ENCODE measurements at regions not wholly inside any gene's neighbourhood (a gene's known extent, or its start where the extent isn't known, plus 50 kb on each side); places are given as distances from the start of the nearest gene placed in this dataset.

DNA sequence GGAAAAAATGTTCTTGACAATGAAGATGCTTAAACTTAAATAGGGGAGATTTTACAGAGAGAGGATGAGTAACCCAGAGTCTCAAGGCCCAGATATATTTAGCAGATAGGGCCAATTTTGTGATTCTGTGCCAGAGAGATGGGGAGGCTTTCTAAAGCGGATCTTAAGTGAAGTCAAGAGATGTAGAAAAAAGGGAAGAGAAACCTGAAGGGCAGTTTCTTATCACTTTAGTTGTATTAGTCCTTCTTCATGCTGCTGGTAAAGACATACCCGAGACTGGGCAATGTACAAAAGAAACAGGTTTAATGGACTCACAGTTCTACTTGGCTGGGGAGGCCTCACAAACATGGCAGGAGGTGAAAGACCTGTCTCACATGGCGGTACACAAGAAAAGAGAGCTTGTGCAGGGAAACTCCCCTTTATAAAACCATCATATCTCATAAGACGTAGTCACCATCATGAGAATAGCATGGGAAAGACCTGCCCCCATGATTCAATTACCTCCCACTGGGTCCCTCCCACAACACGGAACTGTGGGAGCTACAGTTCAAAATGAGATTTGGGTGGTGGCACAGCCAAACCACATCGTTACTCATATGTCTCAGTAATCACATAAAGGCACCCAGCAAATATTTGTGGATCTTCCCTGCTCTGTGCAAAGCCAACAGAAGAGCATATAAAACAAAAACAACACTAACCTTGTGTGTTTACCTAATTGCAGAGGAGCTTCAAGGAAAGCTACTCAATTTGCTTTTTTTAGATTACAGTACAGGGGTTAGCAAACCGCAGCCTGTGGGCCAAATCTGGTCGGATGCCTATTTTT, 102.6 kb upstream of the MYCBP2 start:
- H3K36me3 ChIP-seq (ENCODE audit: control insufficient read depth in 2 of 3, insufficient read depth in 3 of 3, low read length in 3 of 3), result no peaks in the 10 kb centered on the region
- H3K27ac Mint-ChIP-seq, result no peak overlapping the region
- intact Hi-C loops (cut with micrococcal nuclease), result no loop called here
- peaks cover 0 to 5% (median 0%) of the 10 kb centered on the region in 11 donors for H3K9me3 Mint-ChIP-seq
- no peaks in the 10 kb centered on the region for H3K4me1 ChIP-seq (ENCODE audit: control insufficient read depth in 2 of 2, insufficient read depth in 2 of 2, low read length in 2 of 2)
- ChIA-PET CTCF (interaction anchor here (0.6 kb wide), 1 partner anchor 1866 kb away, joined by 3 read pairs; no protein-coding TSS in a partner anchor), POLR2A (no interaction called here)
- H3K9me3 ChIP-seq (ENCODE audit: control insufficient read depth in 2 of 3, low read length in 3 of 3), result no peaks in the 10 kb centered on the region
- peaks cover 0 to 2% of the 10 kb centered on the region in 2 donors for H3K27me3 ChIP-seq (ENCODE audit: control insufficient read depth in 2 of 2, insufficient read depth in 2 of 2, low read length in 2 of 2)
- no peak overlapping the region for H3K4me3 Mint-ChIP-seq
- H3K27me3 Mint-ChIP-seq, result peaks cover 2 to 5% (median 5%) of the 10 kb centered on the region in 5 donors
- H3K4me3 ChIP-seq (ENCODE audit: low read length), result no peak overlapping the region
- no peaks in the 10 kb centered on the region for H3K4me1 Mint-ChIP-seq
- peak in 1 of 9 donors; percentile 36 for DNase-seq
- no peak overlapping the region for H3K27ac ChIP-seq (ENCODE audit: low read depth, low read length)
- ATAC-seq, result peak; percentile 32
- no peaks in the 10 kb centered on the region for H3K36me3 Mint-ChIP-seq

DNA sequence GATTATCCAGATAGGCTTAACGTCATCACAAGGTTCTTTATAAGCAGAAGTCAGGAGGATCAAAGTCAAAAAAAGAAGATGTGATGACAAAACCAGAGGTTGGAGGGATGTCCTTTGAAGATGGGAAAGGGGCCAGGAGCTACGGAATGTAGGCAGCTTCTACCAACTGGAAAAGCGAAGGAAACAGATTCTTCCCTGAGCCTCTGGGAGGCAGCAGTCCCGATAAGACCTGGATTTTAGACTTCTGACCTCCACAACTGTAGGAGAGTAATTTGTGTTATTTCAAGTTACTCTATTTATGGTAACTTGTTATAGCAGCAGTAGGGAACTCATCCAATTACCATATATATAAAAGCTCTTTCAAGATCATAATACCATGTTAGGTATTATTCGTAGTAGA, 98.8 kb upstream of the MYCBP2 start:
- intact Hi-C loops (cut with micrococcal nuclease), result no loop called here

DNA sequence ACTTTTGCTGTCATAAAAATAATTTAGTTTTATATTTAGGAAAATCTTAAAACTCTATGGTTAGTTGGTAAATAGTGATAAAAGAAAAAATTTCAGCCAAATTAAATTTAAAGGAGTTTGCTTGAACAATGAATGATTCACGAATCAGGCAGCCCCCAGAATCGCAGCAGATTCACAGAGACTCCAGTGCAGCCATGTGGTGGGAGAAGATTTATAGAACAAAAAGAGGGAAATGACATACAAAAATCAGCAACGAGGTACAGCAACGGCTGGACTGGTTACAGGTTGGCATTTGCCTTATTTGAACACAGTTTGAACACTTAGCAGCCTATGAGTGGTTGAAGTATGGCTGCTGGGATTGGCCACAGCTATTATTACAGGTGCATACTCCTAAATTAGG, 96.4 kb upstream of the MYCBP2 start:
- Mint-ChIP-seq H3K9me3 (no peaks in the 10 kb centered on the region), H3K27ac (no peak overlapping the region), H3K27me3 (peaks cover 4 to 13% (median 5%) of the 10 kb centered on the region in 5 donors), H3K4me1 (peaks cover 0 to 2% (median 0%) of the 10 kb centered on the region in 7 donors), H3K36me3 (peaks cover 0 to 4% (median 0%) of the 10 kb centered on the region in 5 donors), H3K4me3 (no peak overlapping the region)
- H3K4me3 ChIP-seq (ENCODE audit: low read length), result no peak overlapping the region
- DNase-seq (no peak), ATAC-seq (no peak)
- ChIA-PET CTCF (no interaction called here), POLR2A (no interaction called here)
- no peaks in the 10 kb centered on the region for H3K9me3 ChIP-seq (ENCODE audit: control insufficient read depth in 2 of 3, low read length in 3 of 3)
- intact Hi-C loops (cut with micrococcal nuclease), result no loop called here
- no peaks in the 10 kb centered on the region for H3K4me1 ChIP-seq (ENCODE audit: control insufficient read depth in 2 of 2, insufficient read depth in 2 of 2, low read length in 2 of 2)
- H3K36me3 ChIP-seq (ENCODE audit: control insufficient read depth in 2 of 3, insufficient read depth in 3 of 3, low read length in 3 of 3), result no peaks in the 10 kb centered on the region
- H3K27ac ChIP-seq (ENCODE audit: low read depth, low read length), result no peak overlapping the region
- peaks cover 0 to 2% of the 10 kb centered on the region in 2 donors for H3K27me3 ChIP-seq (ENCODE audit: control insufficient read depth in 2 of 2, insufficient read depth in 2 of 2, low read length in 2 of 2)

More for the DNA sequence above, 98.8 kb upstream of the MYCBP2 start:
- H3K27me3 Mint-ChIP-seq, result peaks cover 4 to 13% (median 5%) of the 10 kb centered on the region in 5 donors
- H3K4me1 Mint-ChIP-seq, result no peaks in the 10 kb centered on the region
- peaks cover 0 to 5% (median 0%) of the 10 kb centered on the region in 11 donors for H3K9me3 Mint-ChIP-seq
- H3K36me3 Mint-ChIP-seq, result no peaks in the 10 kb centered on the region
- H3K4me3 Mint-ChIP-seq, result no peak overlapping the region
- DNase-seq (no peak), ATAC-seq (no peak)
- H3K27me3 ChIP-seq (ENCODE audit: control insufficient read depth in 2 of 2, insufficient read depth in 2 of 2, low read length in 2 of 2), result peaks cover 0 to 2% of the 10 kb centered on the region in 2 donors
- CTCF ChIA-PET, result no interaction called here
- POLR2A ChIA-PET, result no interaction called here
- no peaks in the 10 kb centered on the region for H3K4me1 ChIP-seq (ENCODE audit: control insufficient read depth in 2 of 2, insufficient read depth in 2 of 2, low read length in 2 of 2)
- H3K36me3 ChIP-seq (ENCODE audit: control insufficient read depth in 2 of 3, insufficient read depth in 3 of 3, low read length in 3 of 3), result no peaks in the 10 kb centered on the region
- no peak overlapping the region for H3K27ac ChIP-seq (ENCODE audit: low read depth, low read length)
- H3K9me3 ChIP-seq (ENCODE audit: control insufficient read depth in 2 of 3, low read length in 3 of 3), result no peaks in the 10 kb centered on the region
- peak overlapping the region in 1 of 9 donors; percentile 13 for H3K27ac Mint-ChIP-seq
- H3K4me3 ChIP-seq (ENCODE audit: low read length), result no peak overlapping the region

DNA sequence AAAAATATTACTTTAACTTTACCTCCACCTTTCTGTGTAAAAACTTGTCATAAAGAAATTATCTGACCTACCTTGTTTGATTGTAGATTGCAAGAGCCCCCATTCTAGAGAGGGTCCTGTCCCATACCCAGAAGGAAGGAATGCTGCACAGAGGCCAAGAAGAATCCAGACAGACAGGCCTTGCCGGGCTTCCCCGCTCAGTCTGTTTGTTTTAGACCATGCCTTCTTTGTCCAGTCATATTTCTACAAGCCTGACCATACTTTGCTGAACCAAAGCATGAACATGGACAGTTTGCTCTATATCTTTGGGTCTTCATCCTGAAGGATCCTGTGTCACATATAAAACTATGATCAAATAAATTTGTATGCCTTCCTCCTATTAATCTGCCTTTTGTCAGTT, 95.8 kb upstream of the MYCBP2 start:
- Histone ChIP-seq H3K4me1 (ENCODE audit: control insufficient read depth in 2 of 2, insufficient read depth in 2 of 2, low read length in 2 of 2) (no peaks in the 10 kb centered on the region), H3K36me3 (ENCODE audit: control insufficient read depth in 2 of 3, insufficient read depth in 3 of 3, low read length in 3 of 3) (no peaks in the 10 kb centered on the region), H3K9me3 (ENCODE audit: control insufficient read depth in 2 of 3, low read length in 3 of 3) (no peaks in the 10 kb centered on the region), H3K27ac (ENCODE audit: low read depth, low read length) (no peak overlapping the region), H3K4me3 (ENCODE audit: low read length) (no peak overlapping the region), H3K27me3 (ENCODE audit: control insufficient read depth in 2 of 2, insufficient read depth in 2 of 2, low read length in 2 of 2) (peaks cover 0 to 2% of the 10 kb centered on the region in 2 donors)
- H3K36me3 Mint-ChIP-seq, result peaks cover 0 to 4% (median 0%) of the 10 kb centered on the region in 5 donors
- ATAC-seq, result no peak
- H3K27ac Mint-ChIP-seq, result no peak overlapping the region
- H3K27me3 Mint-ChIP-seq, result peaks cover 4 to 13% (median 5%) of the 10 kb centered on the region in 5 donors
- ChIA-PET CTCF (no interaction called here), POLR2A (no interaction called here)
- H3K4me3 Mint-ChIP-seq, result no peak overlapping the region
- H3K4me1 Mint-ChIP-seq, result peaks cover 0 to 2% (median 0%) of the 10 kb centered on the region in 7 donors
- intact Hi-C loops (cut with micrococcal nuclease), result no loop called here
- H3K9me3 Mint-ChIP-seq, result no peaks in the 10 kb centered on the region
- DNase-seq, result no peak

DNA sequence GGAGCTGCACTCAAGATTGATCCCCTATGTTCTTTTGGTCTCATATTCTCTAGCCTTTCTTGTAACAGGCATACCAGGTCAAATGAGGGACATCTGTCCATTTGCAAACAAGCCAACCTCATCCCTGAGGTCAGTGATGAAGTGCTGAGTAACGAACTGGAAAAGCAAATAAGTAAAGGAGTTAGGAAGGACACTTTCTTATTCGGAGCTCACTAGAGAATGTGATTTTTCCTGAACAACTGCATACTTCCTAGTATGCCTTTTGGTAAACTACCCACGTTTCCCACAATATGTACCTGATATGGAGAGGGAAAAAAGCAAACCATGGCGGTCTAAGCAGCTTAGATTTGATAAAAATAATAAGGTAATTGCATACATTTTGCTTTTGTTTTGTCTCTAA, 91.0 kb upstream of the MYCBP2 start:
- no peaks in the 10 kb centered on the region for H3K9me3 Mint-ChIP-seq
- Histone ChIP-seq H3K4me1 (ENCODE audit: control insufficient read depth in 2 of 2, insufficient read depth in 2 of 2, low read length in 2 of 2) (no peaks in the 10 kb centered on the region), H3K9me3 (ENCODE audit: control insufficient read depth in 2 of 3, low read length in 3 of 3) (no peaks in the 10 kb centered on the region), H3K4me3 (ENCODE audit: low read length) (no peak overlapping the region), H3K36me3 (ENCODE audit: control insufficient read depth in 2 of 3, insufficient read depth in 3 of 3, low read length in 3 of 3) (no peaks in the 10 kb centered on the region), H3K27me3 (ENCODE audit: control insufficient read depth in 2 of 2, insufficient read depth in 2 of 2, low read length in 2 of 2) (no peaks in the 10 kb centered on the region), H3K27ac (ENCODE audit: low read depth, low read length) (no peak overlapping the region)
- peaks cover 0 to 7% (median 0%) of the 10 kb centered on the region in 5 donors for H3K27me3 Mint-ChIP-seq
- H3K27ac Mint-ChIP-seq, result no peak overlapping the region
- H3K36me3 Mint-ChIP-seq, result peaks cover 0 to 4% (median 0%) of the 10 kb centered on the region in 5 donors
- POLR2A ChIA-PET, result no interaction called here
- no peak overlapping the region for H3K4me3 Mint-ChIP-seq
- intact Hi-C loops (cut with micrococcal nuclease), result no loop called here
- H3K4me1 Mint-ChIP-seq, result peaks cover 0 to 7% (median 2%) of the 10 kb centered on the region in 7 donors
- DNase-seq (no peak), ATAC-seq (no peak)
- CTCF ChIA-PET, result no interaction called here

DNA sequence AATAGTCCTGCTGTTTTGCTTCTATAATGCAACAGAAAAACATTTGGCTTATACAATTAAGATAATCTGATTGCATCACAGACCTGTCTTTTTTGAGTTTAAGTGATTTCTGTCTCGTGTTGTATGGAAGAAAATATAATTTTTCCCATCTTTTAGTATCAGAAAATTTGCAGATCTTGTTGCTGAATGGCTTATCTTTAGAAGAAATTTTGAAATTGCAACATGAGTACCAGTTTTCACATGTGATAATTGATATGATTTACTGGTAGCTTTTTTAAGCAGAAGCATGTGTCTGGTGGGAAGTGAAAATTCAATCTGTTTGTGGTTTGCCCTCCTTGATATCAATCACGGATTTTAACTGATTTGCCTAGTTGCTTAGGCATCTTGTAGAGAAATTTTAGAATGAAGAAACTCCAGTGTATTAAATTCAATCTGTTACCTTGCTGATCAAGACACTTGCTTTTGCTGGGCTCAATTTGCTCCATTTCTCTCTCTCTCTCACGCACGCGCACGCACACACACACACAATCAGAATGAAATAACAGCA, 89.8 kb upstream of the MYCBP2 start:
- H3K27me3 ChIP-seq (ENCODE audit: control insufficient read depth in 2 of 2, insufficient read depth in 2 of 2, low read length in 2 of 2), result no peaks in the 10 kb centered on the region
- Mint-ChIP-seq H3K27ac (peak overlapping the region in 1 of 9 donors; percentile 8), H3K4me1 (peaks cover 0 to 7% (median 2%) of the 10 kb centered on the region in 7 donors), H3K4me3 (no peak overlapping the region), H3K36me3 (peaks cover 0 to 4% (median 0%) of the 10 kb centered on the region in 5 donors), H3K27me3 (peaks cover 0 to 4% (median 0%) of the 10 kb centered on the region in 5 donors), H3K9me3 (no peaks in the 10 kb centered on the region)
- H3K27ac ChIP-seq (ENCODE audit: low read depth, low read length), result no peak overlapping the region
- CTCF ChIA-PET, result no interaction called here
- POLR2A ChIA-PET, result no interaction called here
- intact Hi-C loops (cut with micrococcal nuclease), result no loop called here
- H3K36me3 ChIP-seq (ENCODE audit: control insufficient read depth in 2 of 3, insufficient read depth in 3 of 3, low read length in 3 of 3), result no peaks in the 10 kb centered on the region
- ATAC-seq (no peak), DNase-seq (no peak)
- H3K9me3 ChIP-seq (ENCODE audit: control insufficient read depth in 2 of 3, low read length in 3 of 3), result no peaks in the 10 kb centered on the region
- H3K4me3 ChIP-seq (ENCODE audit: low read length), result no peak overlapping the region
- no peaks in the 10 kb centered on the region for H3K4me1 ChIP-seq (ENCODE audit: control insufficient read depth in 2 of 2, insufficient read depth in 2 of 2, low read length in 2 of 2)

Measured in naive thymus-derived CD4-positive, alpha-beta T cell (primary cell).